ENCODE measurements at regions not wholly inside any gene's neighbourhood (a gene's known extent, or its start where the extent isn't known, plus 50 kb on each side); places are given as distances from the start of the nearest gene placed in this dataset.
"Not testable (repeated sequence)": the region's sequence is repeated elsewhere in the genome, so short reads cannot be mapped to it uniquely, and the experiment has no call there.

DNA sequence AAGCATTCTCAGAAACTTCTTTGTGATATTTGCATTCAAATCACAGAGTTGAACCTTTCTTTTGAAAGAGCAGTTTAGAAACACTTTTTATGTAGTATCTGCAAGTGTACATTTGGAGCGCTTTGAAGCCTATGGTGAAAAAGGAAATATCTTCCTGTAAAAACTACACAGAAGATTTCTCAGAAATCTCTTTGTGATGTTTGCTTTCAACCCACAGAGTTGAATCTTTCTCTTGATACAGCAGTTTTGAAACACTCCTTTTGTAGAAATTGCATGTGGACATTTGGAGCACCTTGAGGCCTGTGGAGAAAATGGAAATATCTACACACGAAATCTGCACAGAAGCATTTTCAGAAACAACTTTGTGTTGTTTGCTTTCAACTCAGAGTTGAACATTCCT is 612.3 kb upstream of the ZNF337 start:
- DNase-seq (ENCODE audit: low spot score in 2 of 2): no peak
- no peak for TF ChIP-seq EP300 (IDR thresholded peaks at IDR 0.05)
- TF ChIP-seq CTCF (IDR thresholded peaks at IDR 0.05): no peak
- TF ChIP-seq POLR2A (IDR thresholded peaks at IDR 0.05): no peak
- no peaks in the 10 kb centered on the region for H3K36me3 ChIP-seq
- WGBS, 2 donors: 80 to 89% methylated on average over 2 of the region's 2 CpGs
- no peak overlapping the region for H3K4me3 ChIP-seq
- H3K27me3 ChIP-seq: no peaks in the 10 kb centered on the region
- no peak overlapping the region for H3K27ac ChIP-seq
- H3K4me1 ChIP-seq: no peaks in the 10 kb centered on the region
- no peaks in the 10 kb centered on the region for H3K9me3 ChIP-seq

DNA sequence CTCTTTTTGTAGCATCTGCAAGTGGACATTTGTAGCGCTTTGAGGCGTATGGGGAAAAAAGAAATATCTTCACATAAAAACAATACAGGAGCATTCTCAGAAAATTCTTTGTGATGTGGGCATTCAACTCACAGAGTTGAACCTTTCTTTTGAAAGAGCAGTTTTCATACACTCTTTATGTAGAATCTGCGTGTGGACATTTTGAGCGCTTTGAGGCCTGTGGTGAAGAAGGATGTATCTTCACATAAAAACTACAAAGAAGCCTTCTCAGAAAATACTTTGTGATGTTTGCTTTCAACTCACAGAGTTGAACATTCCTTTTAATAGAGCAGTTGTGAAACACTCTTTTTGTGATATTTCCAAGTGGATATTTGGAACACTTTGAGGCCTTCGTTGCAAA is 598.4 kb upstream of the ZNF337 start:
- H3K36me3 ChIP-seq: no peaks in the 10 kb centered on the region
- TF ChIP-seq CTCF (IDR thresholded peaks at IDR 0.05) (no peak), POLR2A (IDR thresholded peaks at IDR 0.05) (no peak), EP300 (IDR thresholded peaks at IDR 0.05) (no peak)

GRCh38 chr20:26288379-26289061 is 591.9 kb upstream of the ZNF337 start:
- not testable (repeated sequence) for H3K36me3 ChIP-seq; H3K9me3 ChIP-seq; DNase-seq (ENCODE audit: low spot score in 2 of 2); H3K27ac ChIP-seq; H3K27me3 ChIP-seq; H3K4me1 ChIP-seq; H3K4me3 ChIP-seq
- 79 to 88% methylated on average over 7 of the region's 7 CpGs for WGBS, 2 donors

More for the DNA sequence above, 598.4 kb upstream of the ZNF337 start:
- Histone ChIP-seq H3K27me3 (no peaks in the 10 kb centered on the region), H3K27ac (no peak overlapping the region), H3K9me3 (peaks cover 0 to 4% (median 0%) of the 10 kb centered on the region in 4 donors), H3K4me3 (no peak overlapping the region), H3K4me1 (no peaks in the 10 kb centered on the region)
- WGBS, 2 donors: 93 to 95% methylated on average over 5 of the region's 5 CpGs
- DNase-seq (ENCODE audit: low spot score in 2 of 2): no peak

DNA sequence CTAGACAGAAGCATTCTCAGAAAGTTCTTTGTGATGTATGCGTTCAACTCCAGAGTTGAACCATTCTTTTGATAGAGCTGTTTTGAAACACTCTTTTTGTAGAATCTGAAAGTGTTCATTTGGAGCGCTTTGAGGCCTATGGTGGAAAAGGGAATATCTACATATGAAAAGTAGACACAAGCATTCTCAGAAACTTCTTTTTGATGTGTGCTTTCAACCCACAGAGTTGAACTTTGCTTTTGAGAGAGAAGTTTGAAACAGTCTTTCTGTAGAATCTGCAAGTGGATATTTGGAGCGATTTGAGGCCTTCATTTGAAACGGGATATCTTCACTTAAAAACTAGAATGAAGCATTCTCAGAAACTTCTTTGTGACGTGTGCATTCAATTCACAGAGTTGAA is 582.6 kb upstream of the ZNF337 start:
- no peak for DNase-seq (ENCODE audit: low spot score in 2 of 2)
- 86 to 87% methylated on average over 5 of the region's 5 CpGs for WGBS, 2 donors

DNA sequence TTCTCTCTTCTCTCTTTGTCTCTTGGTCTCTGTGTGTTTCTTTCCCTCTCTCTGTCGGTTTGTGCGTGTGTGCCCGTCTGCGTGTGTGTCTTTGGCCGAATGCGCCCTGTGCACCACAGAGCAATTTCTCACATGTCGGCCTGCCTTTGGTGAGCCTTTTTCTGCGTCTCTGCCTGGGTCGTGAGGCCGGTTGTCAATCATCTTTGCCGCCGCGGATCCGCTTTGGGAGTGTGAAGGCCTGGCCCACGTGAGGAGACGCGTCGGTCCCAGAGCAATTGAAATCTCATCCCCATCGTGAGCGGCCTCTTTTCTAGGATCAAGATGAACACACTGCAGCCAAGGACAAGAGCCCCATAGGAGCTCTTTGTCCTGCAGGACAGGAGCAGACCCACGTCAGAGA is 580.7 kb upstream of the ZNF337 start:
- no peak for DNase-seq (ENCODE audit: low spot score in 2 of 2)
- Histone ChIP-seq H3K4me1 (no peaks in the 10 kb centered on the region), H3K27ac (no peak overlapping the region), H3K9me3 (no peaks in the 10 kb centered on the region), H3K27me3 (no peaks in the 10 kb centered on the region), H3K4me3 (no peak overlapping the region), H3K36me3 (no peaks in the 10 kb centered on the region)
- 82 to 88% methylated on average over 21 of the region's 21 CpGs for WGBS, 2 donors
- TF ChIP-seq CTCF (IDR thresholded peaks at IDR 0.05) (no peak), POLR2A (IDR thresholded peaks at IDR 0.05) (no peak), EP300 (IDR thresholded peaks at IDR 0.05) (no peak)

More for the DNA sequence above, 582.6 kb upstream of the ZNF337 start:
- Histone ChIP-seq H3K9me3 (no peaks in the 10 kb centered on the region), H3K27ac (no peak overlapping the region), H3K4me1 (no peaks in the 10 kb centered on the region), H3K36me3 (no peaks in the 10 kb centered on the region), H3K4me3 (no peak overlapping the region), H3K27me3 (no peaks in the 10 kb centered on the region)
- TF ChIP-seq EP300 (IDR thresholded peaks at IDR 0.05) (no peak), CTCF (IDR thresholded peaks at IDR 0.05) (no peak), POLR2A (IDR thresholded peaks at IDR 0.05) (no peak)
